ENCODE measurements at regions not wholly inside any gene's neighbourhood (a gene's known extent, or its start where the extent isn't known, plus 50 kb on each side); places are given as distances from the start of the nearest gene placed in this dataset.

DNA sequence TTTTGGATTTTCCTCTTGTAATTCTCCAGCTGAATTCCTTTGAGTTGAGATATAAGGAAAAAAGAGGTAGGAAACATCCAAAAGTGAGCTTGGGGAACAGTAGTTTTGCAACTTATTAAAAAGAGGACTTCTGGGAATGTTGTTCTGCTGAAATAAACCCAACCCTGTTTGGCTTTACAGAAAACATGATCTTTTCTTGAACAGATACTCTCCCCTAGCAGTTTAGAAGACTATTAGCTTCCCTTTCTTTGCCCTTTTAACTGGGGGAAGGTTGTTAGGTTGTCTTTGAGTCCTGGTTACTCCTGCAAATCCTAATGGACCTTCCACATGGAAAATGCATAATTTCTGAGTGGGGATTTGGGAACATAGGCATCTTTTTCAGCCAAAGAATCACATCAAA, 168.7 kb upstream of the RPS23 start:
- TF ChIP-seq, protein P1, sequence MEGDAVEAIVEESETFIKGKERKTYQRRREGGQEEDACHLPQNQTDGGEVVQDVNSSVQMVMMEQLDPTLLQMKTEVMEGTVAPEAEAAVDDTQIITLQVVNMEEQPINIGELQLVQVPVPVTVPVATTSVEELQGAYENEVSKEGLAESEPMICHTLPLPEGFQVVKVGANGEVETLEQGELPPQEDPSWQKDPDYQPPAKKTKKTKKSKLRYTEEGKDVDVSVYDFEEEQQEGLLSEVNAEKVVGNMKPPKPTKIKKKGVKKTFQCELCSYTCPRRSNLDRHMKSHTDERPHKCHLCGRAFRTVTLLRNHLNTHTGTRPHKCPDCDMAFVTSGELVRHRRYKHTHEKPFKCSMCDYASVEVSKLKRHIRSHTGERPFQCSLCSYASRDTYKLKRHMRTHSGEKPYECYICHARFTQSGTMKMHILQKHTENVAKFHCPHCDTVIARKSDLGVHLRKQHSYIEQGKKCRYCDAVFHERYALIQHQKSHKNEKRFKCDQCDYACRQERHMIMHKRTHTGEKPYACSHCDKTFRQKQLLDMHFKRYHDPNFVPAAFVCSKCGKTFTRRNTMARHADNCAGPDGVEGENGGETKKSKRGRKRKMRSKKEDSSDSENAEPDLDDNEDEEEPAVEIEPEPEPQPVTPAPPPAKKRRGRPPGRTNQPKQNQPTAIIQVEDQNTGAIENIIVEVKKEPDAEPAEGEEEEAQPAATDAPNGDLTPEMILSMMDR (IDR thresholded peaks at IDR 0.05 in 8 of 11, conservative IDR thresholded peaks at IDR 0.05 in 3 of 11), result no peak
- TF ChIP-seq POLR2A (IDR thresholded peaks at IDR 0.05), result no peak
- TF ChIP-seq POLR2AphosphoS5 (IDR thresholded peaks at IDR 0.05), result no peak
